HepG2 (cell line): ENCODE measurements at regions not wholly inside any gene's neighbourhood (a gene's known extent, or its start where the extent isn't known, plus 50 kb on each side); places are given as distances from the start of the nearest gene placed in this dataset.

Source experiments
- HNRNPLL ChIP-seq: fragments of 200-400 bp; formaldehyde crosslinking; IDR thresholded peaks from 2 replicates; pipeline ENCODE4 v1.6.1; 2017; ENCODE audit warnings: mild to moderate bottlenecking, low read depth, low read length; ENCODE audit not compliant: poor library complexity, severe bottlenecking
- ZNF160 ChIP-seq: sonication (generic); formaldehyde crosslinking; IDR thresholded peaks from 2 replicates; pipeline ENCODE4 v1.8.0; 2022; ENCODE audit warnings: mild to moderate bottlenecking, inconsistent platforms, missing genetic modification reagents

DNA sequence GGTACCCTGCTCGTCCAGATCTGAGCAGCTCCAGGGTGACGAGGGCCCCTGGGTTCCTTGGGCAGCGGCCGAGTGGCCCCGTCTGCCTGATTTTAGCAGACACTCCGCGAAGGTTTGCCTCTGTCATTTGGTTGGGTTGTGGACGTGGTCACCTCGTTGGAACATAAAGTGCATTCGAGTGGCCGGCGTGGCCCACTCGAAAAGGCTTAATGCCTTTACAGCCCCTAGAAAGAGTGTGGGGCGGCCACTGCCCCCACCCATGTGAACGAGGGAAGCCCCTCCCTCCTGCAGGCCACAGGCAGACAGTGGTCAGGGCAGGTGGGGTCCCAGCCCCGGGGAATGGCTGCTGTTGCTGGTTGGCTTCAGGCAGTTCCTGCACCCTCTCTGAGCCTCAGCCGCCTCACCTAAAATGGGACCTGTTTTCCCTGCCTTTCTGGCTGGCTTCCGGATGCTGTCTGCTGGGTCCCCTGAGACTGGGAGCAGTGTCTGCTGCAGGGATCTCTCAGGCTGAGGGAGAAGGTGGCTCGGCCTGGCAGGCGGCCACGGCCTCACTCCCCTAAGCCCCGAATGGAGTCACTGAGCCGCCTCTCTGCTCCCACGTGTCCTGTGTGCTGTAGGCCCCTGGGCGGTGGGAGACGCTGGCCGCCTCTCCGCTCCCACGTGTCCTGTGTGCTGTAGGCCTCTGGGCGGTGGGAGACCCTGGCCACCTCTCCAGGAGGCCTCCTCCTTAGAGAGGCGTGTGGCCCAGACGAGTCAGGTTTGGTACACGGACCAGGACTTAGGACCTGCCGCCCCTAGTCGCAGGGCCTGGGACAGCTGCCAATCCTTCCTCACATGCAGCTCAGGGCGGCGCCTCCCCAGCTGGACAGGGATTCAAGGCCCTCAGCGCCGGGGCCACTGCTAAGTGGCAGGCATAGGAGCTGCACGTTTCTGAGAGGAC is 233.0 kb downstream of the ERMARD start:
- TF ChIP-seq ZNF160 (CRISPR knock-in tag) (no peak), HNRNPLL (no peak)
